H9 (cell line): ENCODE measurements at regions not wholly inside any gene's neighbourhood (a gene's known extent, or its start where the extent isn't known, plus 50 kb on each side); places are given as distances from the start of the nearest gene placed in this dataset.

Experiments
- DNase-seq: peaks from one replicate; pipeline ENCODE4 v3.0.0-alpha.2; 2017
- H2AFZ ChIP-seq: one replicate; pipeline ENCODE4 v1.6.1; 2013; ENCODE audit warnings: mild to moderate bottlenecking, low read length, control low read depth, moderate library complexity
- H2AK5ac ChIP-seq: 2 replicates; pipeline ENCODE4 v1.6.1; 2013; ENCODE audit warnings: low read length, control low read depth, mixed read lengths; ENCODE audit not compliant: insufficient read length
- H2BK120ac ChIP-seq: one replicate; pipeline ENCODE4 v1.6.1; 2013; ENCODE audit warnings: low read depth, mild to moderate bottlenecking, low read length, control low read depth, inconsistent platforms; ENCODE audit not compliant: poor library complexity, severe bottlenecking
- H2BK12ac ChIP-seq: 2 replicates; pipeline ENCODE4 v1.6.1; 2013; ENCODE audit warnings: low read length, control low read depth, mixed read lengths, low read depth; ENCODE audit not compliant: insufficient read length
- H2BK15ac ChIP-seq: 2 replicates; pipeline ENCODE4 v1.6.1; 2013; ENCODE audit warnings: low read depth, low read length, control low read depth
- H2BK20ac ChIP-seq: one replicate; pipeline ENCODE4 v1.6.1; 2013; ENCODE audit warnings: low read depth, mild to moderate bottlenecking, low read length, control low read depth, inconsistent platforms; ENCODE audit not compliant: poor library complexity, severe bottlenecking
- H2BK5ac ChIP-seq: 2 replicates; pipeline ENCODE4 v1.6.1; 2013; ENCODE audit warnings: low read length, control low read depth, mixed read lengths; ENCODE audit not compliant: insufficient read length
- H3K14ac ChIP-seq: 2 replicates; pipeline ENCODE4 v1.6.1; 2013; ENCODE audit warnings: low read length, control low read depth; ENCODE audit not compliant: insufficient read depth
- H3K18ac ChIP-seq: 2 replicates; pipeline ENCODE4 v1.6.1; 2013; ENCODE audit warnings: low read depth, mild to moderate bottlenecking, mixed read lengths, low read length, control low read depth; ENCODE audit not compliant: insufficient read length
- H3K23ac ChIP-seq: 2 replicates; pipeline ENCODE4 v1.6.1; 2013; ENCODE audit warnings: low read length, control low read depth, mixed read lengths, low read depth; ENCODE audit not compliant: insufficient read length
- H3K23me2 ChIP-seq: 2 replicates; pipeline ENCODE4 v1.6.1; 2013; ENCODE audit warnings: low read depth, mild to moderate bottlenecking, mixed read lengths, low read length, control low read depth; ENCODE audit not compliant: insufficient read length, poor library complexity, severe bottlenecking
- H3K27ac ChIP-seq: 2 replicates; pipeline ENCODE4 v1.5.1; 2013; ENCODE audit warnings: low read length, control low read depth, mixed read lengths, low read depth; ENCODE audit not compliant: insufficient read length
- H3K27me3 ChIP-seq: 2 replicates; pipeline ENCODE4 v1.6.1; 2013; ENCODE audit warnings: low read length, control low read depth, inconsistent platforms; ENCODE audit not compliant: insufficient read depth
- H3K4ac ChIP-seq: 2 replicates; pipeline ENCODE4 v1.6.1; 2013; ENCODE audit warnings: low read depth, mild to moderate bottlenecking, control low read depth, inconsistent platforms, low read length, moderate library complexity
- H3K4me1 ChIP-seq: 2 replicates; pipeline ENCODE4 v1.6.1; 2013; ENCODE audit warnings: low read length, control low read depth, inconsistent platforms; ENCODE audit not compliant: insufficient read depth
- H3K4me2 ChIP-seq: 2 replicates; pipeline ENCODE4 v1.6.1; 2013; ENCODE audit warnings: low read length, control low read depth, mixed read lengths; ENCODE audit not compliant: insufficient read length, insufficient read depth
- H3K56ac ChIP-seq: 2 replicates; pipeline ENCODE4 v1.6.1; 2013; ENCODE audit warnings: low read depth, mild to moderate bottlenecking, mixed read lengths, low read length, control low read depth; ENCODE audit not compliant: insufficient read length
- H3K79me1 ChIP-seq: 2 replicates; pipeline ENCODE4 v1.6.1; 2013; ENCODE audit warnings: low read depth, mild to moderate bottlenecking, moderate library complexity, low read length, control low read depth, inconsistent platforms; ENCODE audit not compliant: insufficient read depth, poor library complexity, severe bottlenecking
- H3K79me2 ChIP-seq: 2 replicates; pipeline ENCODE4 v1.6.1; 2013; ENCODE audit warnings: low read length, control low read depth, inconsistent platforms; ENCODE audit not compliant: insufficient read depth
- H3K9ac ChIP-seq: 2 replicates; pipeline ENCODE4 v1.6.1; 2013; ENCODE audit warnings: low read length, control low read depth, mixed read lengths; ENCODE audit not compliant: insufficient read length; ENCODE audit errors: extremely low read depth
- H3K9me3 ChIP-seq: one replicate; pipeline ENCODE4 v1.6.1; 2013; ENCODE audit warnings: low read depth, low read length, inconsistent platforms; ENCODE audit not compliant: control insufficient read depth
- H3T11ph ChIP-seq: one replicate; pipeline ENCODE4 v1.6.1; 2013; ENCODE audit warnings: mild to moderate bottlenecking, low read length, control low read depth, inconsistent platforms
- H4K20me1 ChIP-seq: one replicate; pipeline ENCODE4 v1.6.1; 2013; ENCODE audit not compliant: control insufficient read depth, insufficient read length, insufficient read depth
- H4K5ac ChIP-seq: 2 replicates; pipeline ENCODE4 v1.6.1; 2013; ENCODE audit warnings: low read depth, mild to moderate bottlenecking, mixed read lengths, low read length, control low read depth; ENCODE audit not compliant: insufficient read length
- H4K8ac ChIP-seq: replicated peaks from 2 replicates; pipeline ENCODE4 v1.6.1; 2013; ENCODE audit warnings: low read length, control low read depth, mixed read lengths, low read depth; ENCODE audit not compliant: insufficient read length
- H4K91ac ChIP-seq: 2 replicates; pipeline ENCODE4 v1.6.1; 2013; ENCODE audit warnings: low read depth, mild to moderate bottlenecking, moderate library complexity, mixed read lengths, low read length, control low read depth; ENCODE audit not compliant: insufficient read length
- H3K27ac Mint-ChIP-seq, 3 experiments: 2 replicates in 2 of 3; 3 replicates in 1 of 3; pipeline ENCODE4 v1.8.0; 2020 to 2021; ENCODE audit warnings: mixed read lengths in 3 of 3, mild to moderate bottlenecking in 1 of 3, moderate library complexity in 1 of 3
- H3K27me3 Mint-ChIP-seq: 2 replicates; pipeline ENCODE4 v1.8.0; 2021; ENCODE audit warnings: low read depth, mild to moderate bottlenecking, moderate library complexity, mixed read lengths
- H3K36me3 Mint-ChIP-seq, 3 experiments: 2 replicates in 2 of 3; 3 replicates in 1 of 3; pipeline ENCODE4 v1.8.0; 2020 to 2021; ENCODE audit warnings: low read depth in 3 of 3, mixed read lengths in 3 of 3; ENCODE audit not compliant: insufficient read depth in 1 of 3
- H3K4me1 Mint-ChIP-seq, 2 experiments: 2 replicates each; pipeline ENCODE4 v1.8.0; 2020; ENCODE audit warnings: mixed read lengths in 2 of 2
- H3K4me3 Mint-ChIP-seq, 2 experiments: 2 replicates in 1 of 2; 3 replicates in 1 of 2; pipeline ENCODE4 v1.8.0; 2020 to 2021; ENCODE audit warnings: mild to moderate bottlenecking in 2 of 2, mixed read lengths in 2 of 2, moderate library complexity in 1 of 2
- H3K9me3 Mint-ChIP-seq, 2 experiments: 2 replicates in 1 of 2; 3 replicates in 1 of 2; pipeline ENCODE4 v1.8.0; 2020; ENCODE audit warnings: mild to moderate bottlenecking in 2 of 2, mixed read lengths in 2 of 2, moderate library complexity in 1 of 2
- CTCF ChIP-seq: fragments of 200-600 bp; sonication (generic); conservative IDR thresholded peaks from 3 replicates; pipeline ENCODE4 v1.8.0; 2021; ENCODE audit warnings: antibody characterized with exemption, mild to moderate bottlenecking
- WGBS: extraction: QIAGEN DNeasy Blood & Tissue Kit; methylation state at CpG from one replicate; pipeline ENCODE4 v1.1.7; 2013; ENCODE audit warnings: missing lambda C conversion rate, low lambda C conversion rate, mixed read lengths; ENCODE audit not compliant: insufficient read length; ENCODE audit errors: extremely low coverage; 5-methylcytosine and 5-hydroxymethylcytosine counted together

DNA sequence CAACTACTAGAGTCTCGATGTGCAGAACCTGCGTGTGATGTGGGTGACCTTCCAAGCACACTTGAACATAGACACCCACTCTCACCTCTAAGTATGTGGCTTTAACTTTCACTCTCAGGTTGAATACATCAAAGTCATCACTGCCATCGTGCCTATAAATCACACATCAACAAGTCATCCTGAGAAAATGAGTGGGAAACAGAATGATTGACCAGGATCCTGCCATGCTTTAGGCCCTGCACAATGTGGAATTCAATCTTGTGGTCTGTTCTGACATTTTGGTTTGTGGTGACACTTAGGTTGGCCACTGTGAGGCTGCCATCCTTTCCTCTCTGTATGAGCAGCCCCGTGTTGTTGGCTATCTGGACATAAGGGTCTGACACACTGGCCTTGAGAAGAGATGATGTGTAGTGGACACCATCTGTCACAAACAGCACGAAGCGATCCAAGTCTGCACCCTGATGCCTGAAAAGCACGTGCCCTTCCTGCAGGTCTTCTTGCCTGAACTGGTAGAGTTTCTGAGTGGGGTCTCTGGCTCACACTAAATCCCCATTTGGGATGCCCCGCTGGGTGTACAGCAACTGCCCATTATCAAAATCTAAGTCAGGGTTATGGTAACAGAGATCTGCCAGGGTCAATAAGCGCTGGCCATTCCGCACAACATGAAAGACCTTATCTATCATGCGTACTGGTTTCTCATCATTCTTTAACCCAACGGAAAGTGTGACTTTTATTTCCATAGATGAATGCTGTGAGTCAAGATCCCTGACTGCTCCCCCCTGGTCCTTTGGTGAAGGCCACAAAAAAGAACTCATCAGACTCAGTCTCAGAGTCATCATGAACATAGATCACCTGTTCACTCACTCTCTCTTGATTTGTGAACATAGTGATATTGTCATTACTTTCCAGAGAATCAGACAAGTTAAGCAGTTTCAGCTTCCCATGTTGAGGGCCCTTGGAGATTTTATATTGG is 116.6 kb downstream of the ESM1 start:
- peaks cover 4% of the 10 kb centered on the region; the same call in 1 of the 2 replicates for H3K27me3 Mint-ChIP-seq

More for the DNA sequence above, 116.6 kb downstream of the ESM1 start:
- no peak overlapping the region for H4K8ac ChIP-seq
- DNase-seq = no peak
- H3K79me1 ChIP-seq = no peaks in the 10 kb centered on the region
- H3K23ac ChIP-seq = no peak overlapping the region
- no peak overlapping the region for H3K56ac ChIP-seq
- H2AK5ac ChIP-seq = no peak overlapping the region
- H4K5ac ChIP-seq = no peak overlapping the region
- no peak overlapping the region for H3K18ac ChIP-seq
- Mint-ChIP-seq H3K4me1 (peaks cover 4 to 8% of the 10 kb centered on the region in 2 experiments; a peak in 3 of 4 replicates), H3K4me3 (no peak overlapping the region), H3K9me3 (no peaks in the 10 kb centered on the region), H3K36me3 (no peaks in the 10 kb centered on the region), H3K27ac (no peak overlapping the region)
- H3K14ac ChIP-seq = no peak overlapping the region
- TF ChIP-seq CTCF = no peak
- H2BK20ac ChIP-seq = no peak overlapping the region
- no peak overlapping the region for H3K4me2 ChIP-seq
- H2BK5ac ChIP-seq = no peak overlapping the region
- no peak overlapping the region for H2BK12ac ChIP-seq
- no peak overlapping the region for H3T11ph ChIP-seq
- H2AFZ ChIP-seq = no peak overlapping the region
- H4K20me1 ChIP-seq = no peaks in the 10 kb centered on the region
- H2BK15ac ChIP-seq = no peak overlapping the region
- no peak overlapping the region for H3K27ac ChIP-seq
- no peak overlapping the region for H4K91ac ChIP-seq
- H3K79me2 ChIP-seq = no peaks in the 10 kb centered on the region
- H3K23me2 ChIP-seq = no peaks in the 10 kb centered on the region
- no peaks in the 10 kb centered on the region for H3K27me3 ChIP-seq
- no peak overlapping the region for H3K4ac ChIP-seq
- H3K4me1 ChIP-seq = peaks cover 2% of the 10 kb centered on the region; the same call in 1 of the 2 replicates
- H3K9me3 ChIP-seq = no peaks in the 10 kb centered on the region
- no peak overlapping the region for H3K9ac ChIP-seq
- no peak overlapping the region for H2BK120ac ChIP-seq
- WGBS = no CpG with 5 or more reads among the region's 12 CpGs
